ENCODE measurements at regions not wholly inside any gene's neighbourhood (a gene's known extent, or its start where the extent isn't known, plus 50 kb on each side); places are given as distances from the start of the nearest gene placed in this dataset.
A peak's percentile ranks its signal among the peaks of the same experiment; 100 is the strongest.

- no peak for DNase-seq (ENCODE audit: low spot score)
- no peak overlapping the region for H3K23ac ChIP-seq (ENCODE audit: low read depth, low read length, poor library complexity)
- H2AK5ac ChIP-seq (ENCODE audit: low read depth, low read length), result no peak overlapping the region
- no peak overlapping the region for H3K4me2 ChIP-seq (ENCODE audit: insufficient read depth, low read length, poor library complexity, severe bottlenecking)
- H3K14ac ChIP-seq (ENCODE audit: low read length), result no peak overlapping the region
- H4K8ac ChIP-seq (ENCODE audit: low read depth, low read length), result no peak overlapping the region
- no peak overlapping the region for H3K9ac ChIP-seq (ENCODE audit: low read depth, low read length, poor library complexity)
- no peak overlapping the region for H2BK12ac ChIP-seq (ENCODE audit: low read length)
- H3K27me3 ChIP-seq (ENCODE audit: control insufficient read depth in 3 of 3, insufficient read depth in 3 of 3, low read depth in 1 of 3, low read length in 3 of 3), result no peaks in the 10 kb centered on the region
- peaks cover 10 to 19% of the 10 kb centered on the region in 2 donors for H3K4me1 ChIP-seq (ENCODE audit: control insufficient read depth in 2 of 2, insufficient read depth in 1 of 2, low read depth in 1 of 2, low read length in 2 of 2)
- H3K4me3 ChIP-seq (ENCODE audit: low read length in 2 of 2), result no peak overlapping the region
- H4K91ac ChIP-seq (ENCODE audit: low read depth, low read length, poor library complexity), result no peak overlapping the region
- no CpG with 5 or more reads among the region's 5 CpGs for WGBS, 2 donors (ENCODE audit: extremely low coverage in 2 of 2, insufficient read length in 2 of 2, insufficient replicate concordance in 1 of 2)
- no peak overlapping the region for H3K18ac ChIP-seq (ENCODE audit: low read length)
- H2AFZ ChIP-seq (ENCODE audit: low read length), result no peak overlapping the region
- H3K9me3 ChIP-seq (replicated peaks in 1 of 2; ENCODE audit: control insufficient read depth in 2 of 2, insufficient read depth in 1 of 2, low read depth in 1 of 2, low read length in 2 of 2), result no peaks in the 10 kb centered on the region
- no peak overlapping the region for H2BK15ac ChIP-seq (ENCODE audit: low read length)
- H3K79me1 ChIP-seq (ENCODE audit: low read depth, low read length), result peaks cover 51% of the 10 kb centered on the region
- H3K27ac ChIP-seq (replicated peaks; ENCODE audit: low read length), result no peak overlapping the region
- no peak overlapping the region for H2BK120ac ChIP-seq (ENCODE audit: low read depth, low read length)
- H2BK5ac ChIP-seq (ENCODE audit: low read length), result no peak overlapping the region
- peaks cover 29 to 67% of the 10 kb centered on the region in 2 donors for H3K36me3 ChIP-seq (replicated peaks in 1 of 2; ENCODE audit: control insufficient read depth in 2 of 2, insufficient read depth in 2 of 2, low read length in 2 of 2)
- H3K4ac ChIP-seq (ENCODE audit: low read length), result no peak overlapping the region
Observed at GRCh38 chr19:5287066-5287465, 53.5 kb downstream of the PTPRS start.

- no peak overlapping the region for H3K4me2 ChIP-seq (ENCODE audit: insufficient read depth, low read length, poor library complexity, severe bottlenecking)
- no peak overlapping the region for H3K14ac ChIP-seq (ENCODE audit: low read length)
- no peak overlapping the region for H2BK12ac ChIP-seq (ENCODE audit: low read length)
- H2AK5ac ChIP-seq (ENCODE audit: low read depth, low read length), result no peak overlapping the region
- no peaks in the 10 kb centered on the region for H3K27me3 ChIP-seq (ENCODE audit: control insufficient read depth in 3 of 3, insufficient read depth in 3 of 3, low read depth in 1 of 3, low read length in 3 of 3)
- H3K9ac ChIP-seq (ENCODE audit: low read depth, low read length, poor library complexity), result no peak overlapping the region
- no peak overlapping the region for H2BK120ac ChIP-seq (ENCODE audit: low read depth, low read length)
- H3K4me3 ChIP-seq (ENCODE audit: low read length in 2 of 2), result no peak overlapping the region
- H3K23ac ChIP-seq (ENCODE audit: low read depth, low read length, poor library complexity), result no peak overlapping the region
- no peaks in the 10 kb centered on the region for H3K9me3 ChIP-seq (replicated peaks in 1 of 2; ENCODE audit: control insufficient read depth in 2 of 2, insufficient read depth in 1 of 2, low read depth in 1 of 2, low read length in 2 of 2)
- H2AFZ ChIP-seq (ENCODE audit: low read length), result no peak overlapping the region
- WGBS, 2 donors (ENCODE audit: extremely low coverage in 2 of 2, insufficient read length in 2 of 2, insufficient replicate concordance in 1 of 2), result no CpG with 5 or more reads among the region's 3 CpGs
- peaks cover 48% of the 10 kb centered on the region for H3K79me1 ChIP-seq (ENCODE audit: low read depth, low read length)
- no peak overlapping the region for H2BK15ac ChIP-seq (ENCODE audit: low read length)
- H3K4me1 ChIP-seq (ENCODE audit: control insufficient read depth in 2 of 2, insufficient read depth in 1 of 2, low read depth in 1 of 2, low read length in 2 of 2), result peaks cover 6 to 14% of the 10 kb centered on the region in 2 donors
- no peak overlapping the region for H4K91ac ChIP-seq (ENCODE audit: low read depth, low read length, poor library complexity)
- no peak overlapping the region for H2BK5ac ChIP-seq (ENCODE audit: low read length)
- peaks cover 33 to 71% of the 10 kb centered on the region in 2 donors for H3K36me3 ChIP-seq (replicated peaks in 1 of 2; ENCODE audit: control insufficient read depth in 2 of 2, insufficient read depth in 2 of 2, low read length in 2 of 2)
- H3K4ac ChIP-seq (ENCODE audit: low read length), result no peak overlapping the region
- no peak overlapping the region for H3K18ac ChIP-seq (ENCODE audit: low read length)
- DNase-seq (ENCODE audit: low spot score), result no peak
- H4K8ac ChIP-seq (ENCODE audit: low read depth, low read length), result no peak overlapping the region
- no peak overlapping the region for H3K27ac ChIP-seq (replicated peaks; ENCODE audit: low read length)
Observed at GRCh38 chr19:5286465-5287029, 54.1 kb downstream of the PTPRS start.

GRCh38 chr19:5285955-5286354 lies 54.7 kb downstream of the PTPRS start:
- H3K4me2 ChIP-seq (ENCODE audit: insufficient read depth, low read length, poor library complexity, severe bottlenecking), result no peak overlapping the region
- peaks cover 32 to 72% of the 10 kb centered on the region in 2 donors for H3K36me3 ChIP-seq (replicated peaks in 1 of 2; ENCODE audit: control insufficient read depth in 2 of 2, insufficient read depth in 2 of 2, low read length in 2 of 2)
- no peak overlapping the region for H3K9ac ChIP-seq (ENCODE audit: low read depth, low read length, poor library complexity)
- no peak overlapping the region for H2BK15ac ChIP-seq (ENCODE audit: low read length)
- no peaks in the 10 kb centered on the region for H3K27me3 ChIP-seq (ENCODE audit: control insufficient read depth in 3 of 3, insufficient read depth in 3 of 3, low read depth in 1 of 3, low read length in 3 of 3)
- no peak overlapping the region for H4K8ac ChIP-seq (ENCODE audit: low read depth, low read length)
- H3K23ac ChIP-seq (ENCODE audit: low read depth, low read length, poor library complexity), result no peak overlapping the region
- H3K4ac ChIP-seq (ENCODE audit: low read length), result no peak overlapping the region
- H4K91ac ChIP-seq (ENCODE audit: low read depth, low read length, poor library complexity), result no peak overlapping the region
- H3K4me1 ChIP-seq (ENCODE audit: control insufficient read depth in 2 of 2, insufficient read depth in 1 of 2, low read depth in 1 of 2, low read length in 2 of 2), result peaks cover 0 to 8% of the 10 kb centered on the region in 2 donors
- H3K79me1 ChIP-seq (ENCODE audit: low read depth, low read length), result peaks cover 45% of the 10 kb centered on the region
- no peak overlapping the region for H2BK120ac ChIP-seq (ENCODE audit: low read depth, low read length)
- no peak overlapping the region for H2AFZ ChIP-seq (ENCODE audit: low read length)
- H2AK5ac ChIP-seq (ENCODE audit: low read depth, low read length), result no peak overlapping the region
- WGBS, 2 donors (ENCODE audit: extremely low coverage in 2 of 2, insufficient read length in 2 of 2, insufficient replicate concordance in 1 of 2), result no CpG with 5 or more reads among the region's 15 CpGs
- H3K18ac ChIP-seq (ENCODE audit: low read length), result no peak overlapping the region
- no peaks in the 10 kb centered on the region for H3K9me3 ChIP-seq (replicated peaks in 1 of 2; ENCODE audit: control insufficient read depth in 2 of 2, insufficient read depth in 1 of 2, low read depth in 1 of 2, low read length in 2 of 2)
- H3K4me3 ChIP-seq (ENCODE audit: low read length in 2 of 2), result no peak overlapping the region
- no peak overlapping the region for H3K27ac ChIP-seq (replicated peaks; ENCODE audit: low read length)
- no peak overlapping the region for H2BK12ac ChIP-seq (ENCODE audit: low read length)
- H3K14ac ChIP-seq (ENCODE audit: low read length), result no peak overlapping the region
- DNase-seq (ENCODE audit: low spot score), result no peak
- H2BK5ac ChIP-seq (ENCODE audit: low read length), result no peak overlapping the region

- Histone ChIP-seq H3K23ac (ENCODE audit: low read depth, low read length, poor library complexity) (peak overlapping the region; percentile 10), H3K9ac (ENCODE audit: low read depth, low read length, poor library complexity) (no peak overlapping the region), H3K18ac (ENCODE audit: low read length) (no peak overlapping the region), H2AFZ (ENCODE audit: low read length) (no peak overlapping the region), H2BK5ac (ENCODE audit: low read length) (no peak overlapping the region), H3K36me3 (replicated peaks in 1 of 2; ENCODE audit: control insufficient read depth in 2 of 2, insufficient read depth in 2 of 2, low read length in 2 of 2) (peaks cover 32 to 75% of the 10 kb centered on the region in 2 donors), H3K27me3 (ENCODE audit: control insufficient read depth in 3 of 3, insufficient read depth in 3 of 3, low read depth in 1 of 3, low read length in 3 of 3) (no peaks in the 10 kb centered on the region), H3K14ac (ENCODE audit: low read length) (no peak overlapping the region), H3K4me1 (ENCODE audit: control insufficient read depth in 2 of 2, insufficient read depth in 1 of 2, low read depth in 1 of 2, low read length in 2 of 2) (peaks cover 0 to 4% of the 10 kb centered on the region in 2 donors), H2AK5ac (ENCODE audit: low read depth, low read length) (no peak overlapping the region), H4K91ac (ENCODE audit: low read depth, low read length, poor library complexity) (no peak overlapping the region), H3K4me2 (ENCODE audit: insufficient read depth, low read length, poor library complexity, severe bottlenecking) (no peak overlapping the region), H4K8ac (ENCODE audit: low read depth, low read length) (no peak overlapping the region), H2BK12ac (ENCODE audit: low read length) (no peak overlapping the region), H2BK120ac (ENCODE audit: low read depth, low read length) (no peak overlapping the region), H2BK15ac (ENCODE audit: low read length) (no peak overlapping the region), H3K27ac (replicated peaks; ENCODE audit: low read length) (no peak overlapping the region), H3K4ac (ENCODE audit: low read length) (no peak overlapping the region), H3K9me3 (replicated peaks in 1 of 2; ENCODE audit: control insufficient read depth in 2 of 2, insufficient read depth in 1 of 2, low read depth in 1 of 2, low read length in 2 of 2) (no peaks in the 10 kb centered on the region), H3K79me1 (ENCODE audit: low read depth, low read length) (peaks cover 42% of the 10 kb centered on the region), H3K4me3 (ENCODE audit: low read length in 2 of 2) (no peak overlapping the region)
- DNase-seq (ENCODE audit: low spot score), result no peak
- WGBS, 2 donors (ENCODE audit: extremely low coverage in 2 of 2, insufficient read length in 2 of 2, insufficient replicate concordance in 1 of 2), result no CpG with 5 or more reads among the region's 6 CpGs
Observed at GRCh38 chr19:5285311-5285710, 55.3 kb downstream of the PTPRS start.

All from neuronal stem cell (in vitro differentiated cells).